SK-N-SH (cell line): ENCODE measurements at regions not wholly inside any gene's neighbourhood (a gene's known extent, or its start where the extent isn't known, plus 50 kb on each side); places are given as distances from the start of the nearest gene placed in this dataset.

Experiments
- FOSL2 ChIP-seq: IDR thresholded peaks from 2 replicates; pipeline ENCODE4 v1.4.0; 2012; ENCODE audit warnings: low read depth, mild to moderate bottlenecking, moderate library complexity, borderline replicate concordance
- GABPA ChIP-seq: IDR thresholded peaks from 2 replicates; pipeline ENCODE4 v1.4.0; 2012; ENCODE audit warnings: low read depth, mild to moderate bottlenecking
- NRF1 ChIP-seq: IDR thresholded peaks from 2 replicates; pipeline ENCODE4 v1.6.1; 2012; ENCODE audit warnings: low read depth, mild to moderate bottlenecking, low read length
- PBX3 ChIP-seq: IDR thresholded peaks from 2 replicates; pipeline ENCODE4; 2012
- POLR2AphosphoS5 ChIP-seq: IDR thresholded peaks from 2 replicates; pipeline ENCODE4 v1.6.1; 2012; ENCODE audit warnings: low read depth, low read length
- SIN3A ChIP-seq: IDR thresholded peaks from 2 replicates; pipeline ENCODE4 v1.6.1; 2012; ENCODE audit warnings: low read depth, mild to moderate bottlenecking, low read length, moderate library complexity, borderline replicate concordance
- YY1 ChIP-seq: IDR thresholded peaks from 2 replicates; pipeline ENCODE4 v1.4.0; 2012; ENCODE audit warnings: low read depth, mild to moderate bottlenecking
- TF ChIP-seq, protein P1 (sequence below): IDR thresholded peaks from 2 replicates; pipeline ENCODE4 v1.4.0; 2012; ENCODE audit warnings: low read depth, borderline replicate concordance
- TF ChIP-seq, protein P2 (sequence below): fragments of 200-600 bp; sonication (generic); IDR thresholded peaks from 2 replicates; pipeline ENCODE4 v1.6.1; 2017; ENCODE audit warnings: antibody characterized with exemption, mild to moderate bottlenecking, moderate library complexity
- TF ChIP-seq, protein P3 (sequence below): fragments of 150-350 bp; IDR thresholded peaks from 2 replicates; pipeline ENCODE4 v1.6.1; 2017; ENCODE audit warnings: antibody characterized with exemption, low read length, low read depth, borderline replicate concordance
- TF ChIP-seq, protein P4 (sequence below): IDR thresholded peaks from 2 replicates; pipeline ENCODE4 v1.6.1; 2012; ENCODE audit warnings: mild to moderate bottlenecking, low read depth, low read length, moderate library complexity

DNA sequence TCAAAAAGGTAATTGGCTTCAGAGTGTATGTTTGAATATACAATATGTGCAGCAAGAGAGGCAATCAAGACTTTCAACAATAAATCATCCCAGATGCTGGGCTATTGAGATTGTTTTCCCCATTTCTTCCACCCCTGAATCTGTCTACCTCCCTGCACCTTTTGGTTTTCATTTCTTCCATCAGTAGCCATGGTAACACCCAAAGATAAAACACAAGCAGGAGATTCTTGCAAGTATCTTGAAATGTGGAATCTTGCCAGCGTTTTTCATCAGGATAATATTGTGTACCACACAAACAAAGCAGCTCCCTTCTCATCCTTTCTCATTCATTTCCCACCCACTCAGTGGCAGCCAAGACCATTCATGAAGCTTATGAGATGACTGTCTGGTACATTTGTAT lies 73.0 kb upstream of the NRSN1 start:
- TF ChIP-seq SIN3A: no peak
- no peak for TF ChIP-seq PBX3
- no peak for TF ChIP-seq NRF1
- TF ChIP-seq, protein P1, sequence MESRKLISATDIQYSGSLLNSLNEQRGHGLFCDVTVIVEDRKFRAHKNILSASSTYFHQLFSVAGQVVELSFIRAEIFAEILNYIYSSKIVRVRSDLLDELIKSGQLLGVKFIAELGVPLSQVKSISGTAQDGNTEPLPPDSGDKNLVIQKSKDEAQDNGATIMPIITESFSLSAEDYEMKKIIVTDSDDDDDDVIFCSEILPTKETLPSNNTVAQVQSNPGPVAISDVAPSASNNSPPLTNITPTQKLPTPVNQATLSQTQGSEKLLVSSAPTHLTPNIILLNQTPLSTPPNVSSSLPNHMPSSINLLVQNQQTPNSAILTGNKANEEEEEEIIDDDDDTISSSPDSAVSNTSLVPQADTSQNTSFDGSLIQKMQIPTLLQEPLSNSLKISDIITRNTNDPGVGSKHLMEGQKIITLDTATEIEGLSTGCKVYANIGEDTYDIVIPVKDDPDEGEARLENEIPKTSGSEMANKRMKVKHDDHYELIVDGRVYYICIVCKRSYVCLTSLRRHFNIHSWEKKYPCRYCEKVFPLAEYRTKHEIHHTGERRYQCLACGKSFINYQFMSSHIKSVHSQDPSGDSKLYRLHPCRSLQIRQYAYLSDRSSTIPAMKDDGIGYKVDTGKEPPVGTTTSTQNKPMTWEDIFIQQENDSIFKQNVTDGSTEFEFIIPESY: no peak
- TF ChIP-seq, protein P2, sequence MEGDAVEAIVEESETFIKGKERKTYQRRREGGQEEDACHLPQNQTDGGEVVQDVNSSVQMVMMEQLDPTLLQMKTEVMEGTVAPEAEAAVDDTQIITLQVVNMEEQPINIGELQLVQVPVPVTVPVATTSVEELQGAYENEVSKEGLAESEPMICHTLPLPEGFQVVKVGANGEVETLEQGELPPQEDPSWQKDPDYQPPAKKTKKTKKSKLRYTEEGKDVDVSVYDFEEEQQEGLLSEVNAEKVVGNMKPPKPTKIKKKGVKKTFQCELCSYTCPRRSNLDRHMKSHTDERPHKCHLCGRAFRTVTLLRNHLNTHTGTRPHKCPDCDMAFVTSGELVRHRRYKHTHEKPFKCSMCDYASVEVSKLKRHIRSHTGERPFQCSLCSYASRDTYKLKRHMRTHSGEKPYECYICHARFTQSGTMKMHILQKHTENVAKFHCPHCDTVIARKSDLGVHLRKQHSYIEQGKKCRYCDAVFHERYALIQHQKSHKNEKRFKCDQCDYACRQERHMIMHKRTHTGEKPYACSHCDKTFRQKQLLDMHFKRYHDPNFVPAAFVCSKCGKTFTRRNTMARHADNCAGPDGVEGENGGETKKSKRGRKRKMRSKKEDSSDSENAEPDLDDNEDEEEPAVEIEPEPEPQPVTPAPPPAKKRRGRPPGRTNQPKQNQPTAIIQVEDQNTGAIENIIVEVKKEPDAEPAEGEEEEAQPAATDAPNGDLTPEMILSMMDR: no peak
- no peak for TF ChIP-seq YY1
- TF ChIP-seq POLR2AphosphoS5: no peak
- TF ChIP-seq, protein P3, sequence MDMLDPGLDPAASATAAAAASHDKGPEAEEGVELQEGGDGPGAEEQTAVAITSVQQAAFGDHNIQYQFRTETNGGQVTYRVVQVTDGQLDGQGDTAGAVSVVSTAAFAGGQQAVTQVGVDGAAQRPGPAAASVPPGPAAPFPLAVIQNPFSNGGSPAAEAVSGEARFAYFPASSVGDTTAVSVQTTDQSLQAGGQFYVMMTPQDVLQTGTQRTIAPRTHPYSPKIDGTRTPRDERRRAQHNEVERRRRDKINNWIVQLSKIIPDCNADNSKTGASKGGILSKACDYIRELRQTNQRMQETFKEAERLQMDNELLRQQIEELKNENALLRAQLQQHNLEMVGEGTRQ: no peak
- TF ChIP-seq, protein P4, sequence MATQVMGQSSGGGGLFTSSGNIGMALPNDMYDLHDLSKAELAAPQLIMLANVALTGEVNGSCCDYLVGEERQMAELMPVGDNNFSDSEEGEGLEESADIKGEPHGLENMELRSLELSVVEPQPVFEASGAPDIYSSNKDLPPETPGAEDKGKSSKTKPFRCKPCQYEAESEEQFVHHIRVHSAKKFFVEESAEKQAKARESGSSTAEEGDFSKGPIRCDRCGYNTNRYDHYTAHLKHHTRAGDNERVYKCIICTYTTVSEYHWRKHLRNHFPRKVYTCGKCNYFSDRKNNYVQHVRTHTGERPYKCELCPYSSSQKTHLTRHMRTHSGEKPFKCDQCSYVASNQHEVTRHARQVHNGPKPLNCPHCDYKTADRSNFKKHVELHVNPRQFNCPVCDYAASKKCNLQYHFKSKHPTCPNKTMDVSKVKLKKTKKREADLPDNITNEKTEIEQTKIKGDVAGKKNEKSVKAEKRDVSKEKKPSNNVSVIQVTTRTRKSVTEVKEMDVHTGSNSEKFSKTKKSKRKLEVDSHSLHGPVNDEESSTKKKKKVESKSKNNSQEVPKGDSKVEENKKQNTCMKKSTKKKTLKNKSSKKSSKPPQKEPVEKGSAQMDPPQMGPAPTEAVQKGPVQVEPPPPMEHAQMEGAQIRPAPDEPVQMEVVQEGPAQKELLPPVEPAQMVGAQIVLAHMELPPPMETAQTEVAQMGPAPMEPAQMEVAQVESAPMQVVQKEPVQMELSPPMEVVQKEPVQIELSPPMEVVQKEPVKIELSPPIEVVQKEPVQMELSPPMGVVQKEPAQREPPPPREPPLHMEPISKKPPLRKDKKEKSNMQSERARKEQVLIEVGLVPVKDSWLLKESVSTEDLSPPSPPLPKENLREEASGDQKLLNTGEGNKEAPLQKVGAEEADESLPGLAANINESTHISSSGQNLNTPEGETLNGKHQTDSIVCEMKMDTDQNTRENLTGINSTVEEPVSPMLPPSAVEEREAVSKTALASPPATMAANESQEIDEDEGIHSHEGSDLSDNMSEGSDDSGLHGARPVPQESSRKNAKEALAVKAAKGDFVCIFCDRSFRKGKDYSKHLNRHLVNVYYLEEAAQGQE: no peak
- no peak for TF ChIP-seq GABPA
- TF ChIP-seq FOSL2: no peak
